Lower lobe of right lung (tissue), 2 donors: ENCODE measurements at regions not wholly inside any gene's neighbourhood (a gene's known extent, or its start where the extent isn't known, plus 50 kb on each side); places are given as distances from the start of the nearest gene placed in this dataset.

Experiments
- ATAC-seq, 2 donors: fragments of 200-7000 bp; cut with Tn5 transposase; one replicate each; pipeline ENCODE4 v1.9.1; 2020 to 2022; ENCODE audit warnings: mild to moderate bottlenecking in 2 of 2, moderate library complexity in 2 of 2
- DNase-seq: peaks from one replicate; pipeline ENCODE4 v3.0.0-alpha.2; 2020
- H3K27ac ChIP-seq: fragments of 200-600 bp; one replicate; pipeline ENCODE4 v1.8.0; 2022
- H3K27me3 ChIP-seq: fragments of 200-600 bp; one replicate; pipeline ENCODE4 v1.8.0; 2022; ENCODE audit warnings: low read depth
- H3K36me3 ChIP-seq: fragments of 200-600 bp; one replicate; pipeline ENCODE4 v1.8.0; 2022; ENCODE audit warnings: mild to moderate bottlenecking
- H3K4me1 ChIP-seq: fragments of 200-600 bp; one replicate; pipeline ENCODE4 v1.8.0; 2022
- H3K4me3 ChIP-seq: fragments of 200-600 bp; one replicate; pipeline ENCODE4 v1.8.0; 2022; ENCODE audit warnings: mild to moderate bottlenecking
- H3K9me3 ChIP-seq: fragments of 200-600 bp; one replicate; pipeline ENCODE4 v1.8.0; 2022
- CTCF ChIP-seq: fragments of 200-600 bp; IDR thresholded peaks from one replicate; pipeline ENCODE4 v1.8.0; 2022; ENCODE audit warnings: antibody characterized with exemption, mild to moderate bottlenecking
- intact Hi-C: fragments of 100-400 bp; cut with DNase I; formaldehyde crosslinking; loops from one replicate; pipeline ENCODE4 v1.11.0; 2022
- donor health status: DM: no; HTN: yes; CAD: no; lungs with severe emphysema.

- no peak for TF ChIP-seq CTCF
- DNase-seq (no peak), ATAC-seq (no peak)
- no peak overlapping the region for H3K4me3 ChIP-seq
- intact Hi-C loops = no loop called here
- H3K9me3 ChIP-seq = no peaks in the 10 kb centered on the region
- H3K27me3 ChIP-seq = no peaks in the 10 kb centered on the region
- H3K4me1 ChIP-seq = no peaks in the 10 kb centered on the region
- no peak overlapping the region for H3K27ac ChIP-seq
- no peaks in the 10 kb centered on the region for H3K36me3 ChIP-seq
Observed at GRCh38 chr5:168120401-168121137, 170.9 kb upstream of the WWC1 start.

- no peak for DNase-seq
- Histone ChIP-seq H3K9me3 (no peaks in the 10 kb centered on the region), H3K36me3 (no peaks in the 10 kb centered on the region), H3K27me3 (no peaks in the 10 kb centered on the region), H3K27ac (no peak overlapping the region), H3K4me3 (no peak overlapping the region), H3K4me1 (no peaks in the 10 kb centered on the region)
- ATAC-seq = no peak
- intact Hi-C loops = no loop called here
- no peak for TF ChIP-seq CTCF
Observed at GRCh38 chr5:168121138-168121494, 170.3 kb upstream of the WWC1 start.

- Histone ChIP-seq H3K4me1 (no peaks in the 10 kb centered on the region), H3K36me3 (no peaks in the 10 kb centered on the region), H3K27me3 (no peaks in the 10 kb centered on the region), H3K9me3 (no peaks in the 10 kb centered on the region), H3K4me3 (no peak overlapping the region), H3K27ac (no peak overlapping the region)
- intact Hi-C loops = no loop called here
- TF ChIP-seq CTCF = no peak
- DNase-seq (no peak), ATAC-seq (no peak)
Observed at GRCh38 chr5:168123631-168124528, 167.6 kb upstream of the WWC1 start.

- TF ChIP-seq CTCF = no peak
- Histone ChIP-seq H3K9me3 (no peaks in the 10 kb centered on the region), H3K4me1 (no peaks in the 10 kb centered on the region), H3K27me3 (no peaks in the 10 kb centered on the region), H3K4me3 (no peak overlapping the region), H3K36me3 (no peaks in the 10 kb centered on the region), H3K27ac (no peak overlapping the region)
- intact Hi-C loops = no loop called here
- DNase-seq (no peak), ATAC-seq (no peak)
Observed at GRCh38 chr5:168125445-168126199, 165.8 kb upstream of the WWC1 start.

GRCh38 chr5:168126606-168127005, 164.8 kb upstream of the WWC1 start:
- Histone ChIP-seq H3K9me3 (no peaks in the 10 kb centered on the region), H3K27me3 (no peaks in the 10 kb centered on the region), H3K4me3 (no peak overlapping the region), H3K4me1 (no peaks in the 10 kb centered on the region), H3K36me3 (no peaks in the 10 kb centered on the region), H3K27ac (no peak overlapping the region)
- intact Hi-C loops = no loop called here
- no peak for DNase-seq
- no peak for ATAC-seq
- no peak for TF ChIP-seq CTCF
